ENCODE measurements at regions not wholly inside any gene's neighbourhood (a gene's known extent, or its start where the extent isn't known, plus 50 kb on each side); places are given as distances from the start of the nearest gene placed in this dataset.

DNA sequence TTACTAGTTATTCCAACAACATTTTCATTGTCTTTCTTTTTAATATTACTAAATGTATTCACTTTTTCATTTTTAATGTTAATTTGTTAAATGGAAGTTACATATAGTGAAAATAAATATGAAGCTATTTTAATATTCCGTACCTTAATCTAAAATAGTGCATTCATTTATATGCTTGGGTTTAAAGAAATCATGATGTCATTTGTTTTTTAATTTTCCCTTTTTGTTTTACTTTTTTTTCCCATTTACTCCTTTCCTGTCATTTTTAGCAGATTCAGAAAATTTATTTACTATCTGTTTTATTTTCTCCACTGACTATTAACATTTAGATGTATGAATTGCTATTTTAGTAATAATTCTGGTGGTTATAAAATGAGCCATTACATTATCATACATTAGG lies 183.0 kb upstream of the CDH9 start:
- H3K79me2 ChIP-seq (ENCODE audit: control insufficient read depth, insufficient read depth, low read length) = no peaks in the 10 kb centered on the region
- H4K20me1 ChIP-seq (replicated peaks; ENCODE audit: control insufficient read depth, extremely low read depth, insufficient read depth, low read length) = no peaks in the 10 kb centered on the region
- ChIA-PET CTCF (no interaction called here), POLR2A (no interaction called here)
- intact Hi-C loops (cut with micrococcal nuclease) = no loop called here
- H3K9ac ChIP-seq (replicated peaks; ENCODE audit: extremely low read depth, insufficient read depth, low read length) = no peak overlapping the region
- no peak for DNase-seq (ENCODE audit: low read depth, low spot score)
- H3K9me1 ChIP-seq (replicated peaks; ENCODE audit: control insufficient read depth, extremely low read depth, insufficient read depth, low read length) = no peaks in the 10 kb centered on the region
- FAIRE-seq = no peak
- peaks cover 3% of the 10 kb centered on the region for H3K9me3 ChIP-seq (replicated peaks; ENCODE audit: control insufficient read depth, insufficient read depth, low read length)
- TF ChIP-seq POLR2A (IDR thresholded peaks at IDR 0.05; ENCODE audit: low read depth, low read length) = no peak
- no peaks in the 10 kb centered on the region for H3K27me3 ChIP-seq (ENCODE audit: control insufficient read depth in 2 of 2, insufficient read depth in 2 of 2, low read length in 2 of 2)
- dilution Hi-C loops (cut with MboI; ENCODE audit: extremely low pct_ligation_motif_present, low sequenced_read_pairs) = no loop called here
- no peaks in the 10 kb centered on the region for H3K4me1 ChIP-seq (ENCODE audit: control insufficient read depth, extremely low read depth, insufficient read depth, low read length)
- BruUV-seq (replicated peaks) = no TSS peak
- H3K36me3 ChIP-seq (ENCODE audit: control insufficient read depth in 2 of 2, extremely low read depth in 1 of 2, insufficient read depth in 2 of 2, low read length in 2 of 2) = no peaks in the 10 kb centered on the region
- H3K27ac ChIP-seq (ENCODE audit: insufficient read depth, low read depth, low read length) = no peak overlapping the region
- no peak overlapping the region for H2AFZ ChIP-seq (ENCODE audit: low read depth, low read length)
- H3K4me2 ChIP-seq (ENCODE audit: insufficient read depth, low read length) = no peak overlapping the region
- H3K4me3 ChIP-seq (replicated peaks in 1 of 3; ENCODE audit: insufficient read depth in 1 of 3, low read depth in 1 of 3, low read length in 3 of 3) = no peak overlapping the region

GRCh38 chr5:27220752-27221151 lies 182.4 kb upstream of the CDH9 start:
- no peaks in the 10 kb centered on the region for H3K4me1 ChIP-seq (ENCODE audit: control insufficient read depth, extremely low read depth, insufficient read depth, low read length)
- H3K9me3 ChIP-seq (replicated peaks; ENCODE audit: control insufficient read depth, insufficient read depth, low read length) = peaks cover 3% of the 10 kb centered on the region
- FAIRE-seq = no peak
- DNase-seq (ENCODE audit: low read depth, low spot score) = no peak
- no peaks in the 10 kb centered on the region for H3K36me3 ChIP-seq (ENCODE audit: control insufficient read depth in 2 of 2, extremely low read depth in 1 of 2, insufficient read depth in 2 of 2, low read length in 2 of 2)
- no TSS peak for BruUV-seq (replicated peaks)
- H2AFZ ChIP-seq (ENCODE audit: low read depth, low read length) = no peak overlapping the region
- dilution Hi-C loops (cut with MboI; ENCODE audit: extremely low pct_ligation_motif_present, low sequenced_read_pairs) = no loop called here
- H3K4me2 ChIP-seq (ENCODE audit: insufficient read depth, low read length) = no peak overlapping the region
- ChIA-PET POLR2A (no interaction called here), CTCF (no interaction called here)
- no peak overlapping the region for H3K27ac ChIP-seq (ENCODE audit: insufficient read depth, low read depth, low read length)
- no peaks in the 10 kb centered on the region for H3K9me1 ChIP-seq (replicated peaks; ENCODE audit: control insufficient read depth, extremely low read depth, insufficient read depth, low read length)
- intact Hi-C loops (cut with micrococcal nuclease) = no loop called here
- TF ChIP-seq, protein P1, sequence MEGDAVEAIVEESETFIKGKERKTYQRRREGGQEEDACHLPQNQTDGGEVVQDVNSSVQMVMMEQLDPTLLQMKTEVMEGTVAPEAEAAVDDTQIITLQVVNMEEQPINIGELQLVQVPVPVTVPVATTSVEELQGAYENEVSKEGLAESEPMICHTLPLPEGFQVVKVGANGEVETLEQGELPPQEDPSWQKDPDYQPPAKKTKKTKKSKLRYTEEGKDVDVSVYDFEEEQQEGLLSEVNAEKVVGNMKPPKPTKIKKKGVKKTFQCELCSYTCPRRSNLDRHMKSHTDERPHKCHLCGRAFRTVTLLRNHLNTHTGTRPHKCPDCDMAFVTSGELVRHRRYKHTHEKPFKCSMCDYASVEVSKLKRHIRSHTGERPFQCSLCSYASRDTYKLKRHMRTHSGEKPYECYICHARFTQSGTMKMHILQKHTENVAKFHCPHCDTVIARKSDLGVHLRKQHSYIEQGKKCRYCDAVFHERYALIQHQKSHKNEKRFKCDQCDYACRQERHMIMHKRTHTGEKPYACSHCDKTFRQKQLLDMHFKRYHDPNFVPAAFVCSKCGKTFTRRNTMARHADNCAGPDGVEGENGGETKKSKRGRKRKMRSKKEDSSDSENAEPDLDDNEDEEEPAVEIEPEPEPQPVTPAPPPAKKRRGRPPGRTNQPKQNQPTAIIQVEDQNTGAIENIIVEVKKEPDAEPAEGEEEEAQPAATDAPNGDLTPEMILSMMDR (IDR thresholded peaks at IDR 0.05; ENCODE audit: extremely low read depth in 1 of 2, insufficient read depth in 1 of 2, low read depth in 1 of 2, low read length in 2 of 2) = no peak
- TF ChIP-seq GATA2 (IDR thresholded peaks at IDR 0.05; ENCODE audit: insufficient read depth, insufficient read length, low read depth, low read length) (no peak), MYC (IDR thresholded peaks at IDR 0.05; ENCODE audit: low read depth, low read length) (no peak), POLR2A (IDR thresholded peaks at IDR 0.05; ENCODE audit: low read depth, low read length) (no peak), EZH2 (IDR thresholded peaks at IDR 0.05; ENCODE audit: borderline replicate concordance, low read depth, low read length, severe bottlenecking) (no peak), JUN (IDR thresholded peaks at IDR 0.05; ENCODE audit: borderline replicate concordance, insufficient read depth, insufficient read length, low read depth) (no peak), POLR2AphosphoS5 (IDR thresholded peaks at IDR 0.05; ENCODE audit: insufficient read depth, low read depth, low read length) (no peak), FOS (IDR thresholded peaks at IDR 0.05; ENCODE audit: borderline replicate concordance, insufficient read depth, low read length) (no peak)
- TF ChIP-seq, protein P2, sequence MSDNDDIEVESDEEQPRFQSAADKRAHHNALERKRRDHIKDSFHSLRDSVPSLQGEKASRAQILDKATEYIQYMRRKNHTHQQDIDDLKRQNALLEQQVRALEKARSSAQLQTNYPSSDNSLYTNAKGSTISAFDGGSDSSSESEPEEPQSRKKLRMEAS (IDR thresholded peaks at IDR 0.05; ENCODE audit: insufficient read depth, insufficient read length) = no peak
- no peaks in the 10 kb centered on the region for H3K79me2 ChIP-seq (ENCODE audit: control insufficient read depth, insufficient read depth, low read length)
- H3K27me3 ChIP-seq (ENCODE audit: control insufficient read depth in 2 of 2, insufficient read depth in 2 of 2, low read length in 2 of 2) = no peaks in the 10 kb centered on the region
- no peak overlapping the region for H3K9ac ChIP-seq (replicated peaks; ENCODE audit: extremely low read depth, insufficient read depth, low read length)
- H4K20me1 ChIP-seq (replicated peaks; ENCODE audit: control insufficient read depth, extremely low read depth, insufficient read depth, low read length) = no peaks in the 10 kb centered on the region
- H3K4me3 ChIP-seq (replicated peaks in 1 of 3; ENCODE audit: insufficient read depth in 1 of 3, low read depth in 1 of 3, low read length in 3 of 3) = no peak overlapping the region

All from endothelial cell of umbilical vein (primary cell).